Memory B cell (primary cell): ENCODE measurements at regions not wholly inside any gene's neighbourhood (a gene's known extent, or its start where the extent isn't known, plus 50 kb on each side); places are given as distances from the start of the nearest gene placed in this dataset.
"Not testable (repeated sequence)": the region's sequence is repeated elsewhere in the genome, so short reads cannot be mapped to it uniquely, and the experiment has no call there.

ENCODE experiments used
- ATAC-seq: fragments of 150-1000 bp; cut with Tn5 transposase; 2 replicates; pipeline ENCODE4 v1.10.0; 2021; ENCODE audit warnings: low read depth, mild to moderate bottlenecking, moderate library complexity
- DNase-seq, 2 donors: peaks; one replicate each; pipeline ENCODE4 v3.0.0; 2022; ENCODE audit warnings: low spot score in 2 of 2
- H3K27ac Mint-ChIP-seq: one replicate; pipeline ENCODE4 v1.8.0; 2022; ENCODE audit warnings: mild to moderate bottlenecking, moderate library complexity, mixed read lengths
- H3K27me3 Mint-ChIP-seq: one replicate; pipeline ENCODE4 v1.8.0; 2022; ENCODE audit warnings: mixed read lengths
- H3K36me3 Mint-ChIP-seq: one replicate; pipeline ENCODE4 v1.8.0; 2022; ENCODE audit warnings: mild to moderate bottlenecking, mixed read lengths
- H3K4me1 Mint-ChIP-seq: one replicate; pipeline ENCODE4 v1.8.0; 2022; ENCODE audit warnings: mixed read lengths
- H3K4me3 Mint-ChIP-seq: one replicate; pipeline ENCODE4 v1.8.0; 2022; ENCODE audit warnings: mild to moderate bottlenecking, moderate library complexity, mixed read lengths
- H3K9me3 Mint-ChIP-seq: one replicate; pipeline ENCODE4 v1.8.0; 2022; ENCODE audit warnings: mixed read lengths

DNA sequence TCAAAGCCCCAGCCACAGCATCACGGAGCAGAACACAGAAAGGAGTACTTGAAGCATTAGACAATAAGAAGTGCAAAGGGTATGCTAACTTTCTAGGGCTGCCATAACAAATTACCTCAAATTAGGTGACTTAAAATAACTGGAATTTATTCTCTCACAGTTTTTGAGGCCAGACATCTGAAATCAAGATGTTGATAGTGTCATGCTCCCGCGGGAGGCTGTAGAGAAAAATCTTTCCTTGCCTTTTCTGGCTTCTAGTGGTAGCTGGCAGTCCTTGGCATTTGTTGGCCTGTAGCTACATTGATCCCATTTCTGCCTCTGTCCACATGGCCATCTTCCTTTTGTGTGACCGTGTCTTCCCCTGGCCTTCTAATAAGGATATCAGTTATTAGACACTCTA lies 51.9 kb upstream of the SPDL1 start:
- Mint-ChIP-seq H3K27ac (no peak overlapping the region), H3K4me3 (no peak overlapping the region), H3K9me3 (peaks cover 6% of the 10 kb centered on the region), H3K4me1 (no peaks in the 10 kb centered on the region), H3K36me3 (peaks cover 2% of the 10 kb centered on the region), H3K27me3 (peaks cover 15% of the 10 kb centered on the region)
- DNase-seq (no peak), ATAC-seq (no peak)

DNA sequence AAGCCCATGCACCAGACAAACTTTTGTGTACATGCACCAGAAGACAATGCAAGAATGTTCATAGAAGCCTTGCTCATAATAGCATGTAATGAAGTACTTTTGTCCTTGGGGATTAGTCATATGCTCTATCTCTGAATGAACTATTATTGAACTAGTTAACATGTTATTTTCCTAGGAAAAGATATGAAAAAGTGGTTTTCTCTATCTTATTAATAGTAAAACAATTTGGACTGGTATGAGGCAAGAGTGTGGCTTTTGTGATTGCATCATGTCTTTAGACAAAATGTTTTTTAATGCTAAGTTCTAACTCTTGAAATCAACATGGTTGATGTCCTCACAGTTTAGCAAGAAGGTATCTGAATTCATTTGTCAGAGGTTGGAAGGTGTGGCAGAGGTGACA lies 55.7 kb upstream of the SPDL1 start:
- DNase-seq (no peak), ATAC-seq (no peak)
- Mint-ChIP-seq H3K27ac (no peak overlapping the region), H3K4me3 (no peak overlapping the region), H3K27me3 (peaks cover 22% of the 10 kb centered on the region), H3K36me3 (peaks cover 2% of the 10 kb centered on the region), H3K9me3 (peaks cover 7% of the 10 kb centered on the region), H3K4me1 (no peaks in the 10 kb centered on the region)

DNA sequence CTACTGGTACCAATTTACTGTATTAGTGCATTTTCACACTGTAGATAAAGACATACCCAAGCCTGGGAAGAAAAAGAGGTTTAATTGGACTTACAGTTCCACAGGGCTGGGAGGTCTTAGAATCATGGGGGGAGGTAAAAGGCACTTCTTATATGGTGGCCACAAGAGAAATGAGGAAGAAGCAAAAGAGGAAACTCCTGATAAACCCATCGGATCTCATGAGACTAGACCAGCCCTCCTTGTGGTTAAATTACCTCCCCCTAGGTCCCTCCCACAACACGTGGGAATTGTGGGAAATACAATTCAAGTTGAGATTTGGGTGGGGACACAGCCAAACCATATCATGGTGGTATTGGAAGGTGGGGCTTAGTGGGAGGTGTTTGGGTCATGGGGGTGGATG lies 56.5 kb upstream of the SPDL1 start:
- Mint-ChIP-seq H3K27me3 (peaks cover 22% of the 10 kb centered on the region), H3K4me1 (no peaks in the 10 kb centered on the region), H3K4me3 (no peak overlapping the region), H3K9me3 (peaks cover 5% of the 10 kb centered on the region), H3K36me3 (no peaks in the 10 kb centered on the region), H3K27ac (no peak overlapping the region)
- ATAC-seq = no peak
- no peak for DNase-seq

DNA sequence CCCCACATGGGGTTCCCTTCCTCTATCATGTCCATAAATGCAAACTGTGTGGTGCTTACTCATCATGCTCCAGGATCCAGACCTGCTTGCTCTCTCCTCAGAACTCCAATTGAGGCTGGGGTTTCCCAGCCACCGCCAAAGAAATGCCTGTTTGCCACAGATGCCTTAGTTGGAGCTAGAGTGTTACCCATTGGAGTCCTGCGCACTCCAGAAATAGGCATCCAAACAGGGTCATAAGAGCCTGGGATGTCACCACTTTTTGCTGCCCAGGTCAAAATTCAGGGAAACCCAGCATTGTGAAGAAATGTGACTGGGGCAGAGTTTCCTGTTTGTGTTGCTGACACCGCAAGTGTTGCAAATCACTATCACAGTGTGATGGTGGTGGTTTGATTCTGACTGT lies 60.7 kb upstream of the SPDL1 start:
- Mint-ChIP-seq H3K27me3 (peaks cover 19% of the 10 kb centered on the region), H3K4me1 (no peaks in the 10 kb centered on the region), H3K36me3 (no peaks in the 10 kb centered on the region), H3K4me3 (no peak overlapping the region), H3K9me3 (peaks cover 8% of the 10 kb centered on the region), H3K27ac (no peak overlapping the region)
- no peak for DNase-seq
- ATAC-seq = no peak

DNA sequence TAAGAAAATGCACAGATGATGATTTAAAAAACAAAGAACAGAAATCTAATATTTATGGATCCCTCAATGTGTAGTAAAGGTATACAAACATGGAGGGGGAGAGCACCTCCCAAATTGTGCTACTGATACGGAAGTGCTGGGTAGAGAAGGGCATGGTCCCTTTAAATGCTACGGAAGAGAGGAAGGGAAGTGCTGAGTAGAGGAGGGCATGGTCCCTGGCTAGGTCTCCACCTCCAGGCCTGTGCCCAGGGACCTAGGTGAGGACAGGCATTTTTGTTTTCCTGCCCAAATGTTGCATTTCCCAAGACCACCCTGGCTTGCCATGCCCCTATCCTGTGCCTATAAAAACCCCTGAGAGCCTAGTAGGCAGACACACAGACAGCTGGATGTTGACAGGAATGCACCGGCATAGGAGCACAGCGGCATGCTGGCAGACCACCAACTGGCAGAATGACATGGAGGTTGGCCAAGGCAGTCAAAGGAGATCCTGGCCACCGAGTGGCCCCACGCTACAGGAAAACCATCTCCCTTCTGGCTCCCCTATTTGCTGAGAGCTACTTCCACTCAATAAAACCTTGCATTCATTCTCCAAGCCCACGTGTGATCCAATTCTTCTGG lies 62.1 kb upstream of the SPDL1 start:
- no peak overlapping the region for H3K27ac Mint-ChIP-seq
- peaks cover 20% of the 10 kb centered on the region for H3K27me3 Mint-ChIP-seq
- no peak overlapping the region for H3K4me3 Mint-ChIP-seq
- DNase-seq (no peak), ATAC-seq (no peak)
- peaks cover 3% of the 10 kb centered on the region for H3K9me3 Mint-ChIP-seq
- H3K4me1 Mint-ChIP-seq = no peaks in the 10 kb centered on the region
- no peaks in the 10 kb centered on the region for H3K36me3 Mint-ChIP-seq

DNA sequence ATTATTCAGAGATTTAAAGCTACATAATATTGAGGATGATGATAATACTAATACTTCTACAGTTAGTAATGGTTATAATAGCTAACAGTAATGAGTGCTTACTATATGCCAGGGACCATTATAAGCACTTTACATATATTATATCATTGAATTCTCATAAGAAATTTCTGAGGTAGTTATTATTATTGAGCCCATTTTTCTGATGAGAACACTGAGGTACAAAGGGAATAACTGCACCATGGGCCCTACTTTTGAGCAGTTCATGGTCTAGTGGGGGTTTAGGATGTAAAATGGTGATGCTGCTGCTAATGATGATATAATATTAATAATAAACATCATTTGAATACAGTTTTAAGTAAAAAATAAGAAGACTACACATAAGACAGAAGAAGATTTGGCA lies 64.2 kb upstream of the SPDL1 start:
- H3K9me3 Mint-ChIP-seq = peaks cover 3% of the 10 kb centered on the region
- peaks cover 18% of the 10 kb centered on the region for H3K27me3 Mint-ChIP-seq

DNA sequence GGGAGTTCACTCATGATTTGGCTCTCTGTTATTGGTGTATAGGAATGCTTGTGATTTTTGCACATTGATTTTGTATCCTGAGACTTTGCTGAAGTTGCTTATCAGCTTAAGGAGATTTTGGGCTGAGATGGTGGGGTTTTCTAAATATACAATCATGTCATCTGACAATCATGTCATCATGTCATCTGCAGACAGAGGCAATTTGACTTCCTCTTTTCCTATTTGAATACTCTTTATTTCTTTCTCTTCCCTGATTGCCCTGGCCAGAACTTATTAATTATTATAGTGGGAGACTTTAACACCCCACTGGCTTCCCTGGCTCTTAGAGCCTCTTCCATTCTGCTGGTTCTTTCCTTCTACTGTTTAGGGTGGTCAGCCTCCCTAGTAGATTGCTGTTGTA lies 64.8 kb upstream of the SPDL1 start:
- not testable (repeated sequence) for ATAC-seq, DNase-seq, H3K4me3 Mint-ChIP-seq, H3K4me1 Mint-ChIP-seq, H3K27ac Mint-ChIP-seq, H3K36me3 Mint-ChIP-seq, H3K9me3 Mint-ChIP-seq
- H3K27me3 Mint-ChIP-seq = peaks cover 18% of the 10 kb centered on the region

More for the DNA sequence above, 64.2 kb upstream of the SPDL1 start:
- H3K36me3 Mint-ChIP-seq = no peaks in the 10 kb centered on the region
- no peak overlapping the region for H3K27ac Mint-ChIP-seq
- H3K4me3 Mint-ChIP-seq = no peak overlapping the region
- H3K4me1 Mint-ChIP-seq = no peaks in the 10 kb centered on the region
- DNase-seq (no peak), ATAC-seq (no peak)

DNA sequence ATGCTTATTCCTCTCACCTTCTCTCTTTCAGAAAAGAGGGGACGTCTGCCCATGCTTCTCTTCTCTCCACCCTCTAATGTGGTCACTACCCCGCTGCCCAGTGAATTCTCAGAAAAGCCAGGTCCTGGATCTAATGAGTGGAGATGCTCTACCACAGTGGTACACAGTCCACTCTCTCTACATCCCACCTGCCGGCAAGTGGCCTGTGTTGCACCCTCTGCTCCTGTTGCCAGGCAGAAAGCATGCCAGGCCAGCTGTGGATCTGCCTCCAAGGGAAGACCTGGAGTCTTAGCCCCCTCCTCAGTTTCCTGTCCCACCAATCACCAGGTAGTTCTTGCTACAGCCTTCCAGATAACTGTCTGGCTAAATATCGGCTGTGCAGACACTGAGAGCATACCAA lies 71.2 kb upstream of the SPDL1 start:
- H3K4me1 Mint-ChIP-seq = no peaks in the 10 kb centered on the region
- H3K36me3 Mint-ChIP-seq = no peaks in the 10 kb centered on the region
- peaks cover 4% of the 10 kb centered on the region for H3K27me3 Mint-ChIP-seq
- DNase-seq (no peak), ATAC-seq (no peak)
- no peak overlapping the region for H3K4me3 Mint-ChIP-seq
- no peak overlapping the region for H3K27ac Mint-ChIP-seq
- H3K9me3 Mint-ChIP-seq = peaks cover 1% of the 10 kb centered on the region

DNA sequence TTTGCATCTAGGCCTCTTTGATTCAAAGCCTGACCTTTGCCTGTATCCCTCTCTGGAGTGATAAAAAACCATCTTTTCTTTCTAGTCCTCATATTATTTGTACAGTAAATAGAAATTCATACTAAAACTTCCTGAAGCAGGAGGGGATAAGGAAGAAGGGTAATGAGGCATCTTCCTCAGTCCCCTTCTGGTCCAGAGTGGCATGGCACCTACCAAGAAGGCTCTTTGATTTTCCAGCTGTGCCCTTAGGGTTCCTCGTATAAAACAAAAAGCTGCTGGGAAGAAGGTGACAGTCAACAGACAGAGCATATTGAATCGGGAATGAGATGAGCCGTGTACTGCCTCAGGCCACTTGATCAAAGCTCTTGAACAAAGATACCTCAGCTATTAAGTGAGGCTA lies 71.9 kb upstream of the SPDL1 start:
- peaks cover 1% of the 10 kb centered on the region for H3K9me3 Mint-ChIP-seq
- no peak overlapping the region for H3K27ac Mint-ChIP-seq
- ATAC-seq = no peak

DNA sequence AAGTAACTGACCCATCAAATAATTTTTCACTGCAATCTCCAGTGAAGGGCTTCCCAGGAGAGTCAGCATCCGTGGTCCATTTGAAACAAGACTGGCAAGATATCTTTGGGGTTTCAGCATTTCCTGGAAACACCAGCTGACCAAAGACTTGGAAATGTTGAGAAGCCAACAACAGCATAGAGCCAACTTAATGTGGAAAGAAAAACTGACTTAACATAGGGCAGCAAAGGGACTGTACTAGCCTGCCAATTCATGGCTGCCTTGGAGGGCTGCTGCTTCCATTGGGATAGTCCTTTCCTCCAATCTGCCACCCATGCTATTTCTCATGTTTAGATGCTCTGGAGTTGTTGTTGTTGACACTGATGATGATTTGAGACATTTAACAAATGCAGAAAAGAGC lies 76.5 kb upstream of the SPDL1 start:
- Mint-ChIP-seq H3K4me1 (no peaks in the 10 kb centered on the region), H3K9me3 (peaks cover 4% of the 10 kb centered on the region), H3K4me3 (no peak overlapping the region), H3K27ac (no peak overlapping the region), H3K36me3 (no peaks in the 10 kb centered on the region), H3K27me3 (peaks cover 7% of the 10 kb centered on the region)
- DNase-seq = no peak
- ATAC-seq = no peak

More for the DNA sequence above, 71.9 kb upstream of the SPDL1 start:
- H3K4me3 Mint-ChIP-seq = no peak overlapping the region
- H3K36me3 Mint-ChIP-seq = no peaks in the 10 kb centered on the region
- DNase-seq = no peak
- H3K27me3 Mint-ChIP-seq = peaks cover 2% of the 10 kb centered on the region
- no peaks in the 10 kb centered on the region for H3K4me1 Mint-ChIP-seq

DNA sequence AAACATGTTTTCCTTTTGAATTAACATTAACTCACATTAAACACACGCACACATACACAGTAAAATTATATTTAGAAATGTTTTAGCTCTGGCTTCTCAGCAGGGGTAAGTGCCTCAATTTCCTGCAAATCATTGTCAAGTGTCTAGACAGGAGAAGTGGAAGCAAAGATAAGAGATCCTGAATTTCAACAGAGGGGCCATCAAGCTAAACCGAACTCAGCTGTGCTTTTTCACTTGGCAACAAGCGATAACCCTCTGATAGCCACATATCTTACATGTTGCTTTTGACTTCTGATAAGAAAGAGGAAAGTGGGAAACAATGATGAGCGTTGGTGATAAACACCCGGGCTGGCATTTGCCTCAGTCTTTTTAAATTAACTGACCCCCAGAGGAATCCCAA lies 79.7 kb upstream of the SPDL1 start:
- H3K4me1 Mint-ChIP-seq = no peaks in the 10 kb centered on the region
- no peak for ATAC-seq
- no peaks in the 10 kb centered on the region for H3K36me3 Mint-ChIP-seq

DNA sequence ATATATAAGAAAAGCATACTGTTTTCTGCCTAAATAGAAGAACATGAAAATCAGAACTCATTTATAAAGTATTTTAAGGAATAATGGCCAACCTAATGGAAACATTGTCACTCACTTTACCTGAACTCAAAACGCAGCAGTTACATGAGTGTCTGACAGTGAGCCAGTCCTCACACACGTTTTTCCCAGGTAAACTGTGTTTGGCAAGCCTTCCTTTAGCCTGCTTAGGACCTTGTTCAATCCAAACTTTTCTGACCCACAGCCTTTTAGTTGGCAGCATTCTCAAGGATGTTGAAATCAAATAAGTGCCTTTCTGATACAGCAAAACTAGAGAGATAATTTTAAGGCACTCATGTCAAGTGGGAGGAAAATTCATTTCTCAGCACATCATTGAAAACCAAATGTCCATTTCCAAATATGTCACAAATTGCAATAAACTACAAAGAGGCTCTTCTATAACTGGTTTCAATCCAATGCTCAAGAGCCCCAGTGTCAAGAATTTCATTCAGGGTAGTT lies 83.5 kb upstream of the SPDL1 start:
- Mint-ChIP-seq H3K27me3 (peaks cover 2% of the 10 kb centered on the region), H3K27ac (no peak overlapping the region), H3K36me3 (no peaks in the 10 kb centered on the region), H3K4me3 (no peak overlapping the region), H3K4me1 (no peaks in the 10 kb centered on the region), H3K9me3 (no peaks in the 10 kb centered on the region)
- ATAC-seq = no peak
- no peak for DNase-seq

More for the DNA sequence above, 79.7 kb upstream of the SPDL1 start:
- peaks cover 7% of the 10 kb centered on the region for H3K27me3 Mint-ChIP-seq
- H3K9me3 Mint-ChIP-seq = peaks cover 4% of the 10 kb centered on the region
- H3K27ac Mint-ChIP-seq = no peak overlapping the region
- no peak for DNase-seq
- H3K4me3 Mint-ChIP-seq = no peak overlapping the region

DNA sequence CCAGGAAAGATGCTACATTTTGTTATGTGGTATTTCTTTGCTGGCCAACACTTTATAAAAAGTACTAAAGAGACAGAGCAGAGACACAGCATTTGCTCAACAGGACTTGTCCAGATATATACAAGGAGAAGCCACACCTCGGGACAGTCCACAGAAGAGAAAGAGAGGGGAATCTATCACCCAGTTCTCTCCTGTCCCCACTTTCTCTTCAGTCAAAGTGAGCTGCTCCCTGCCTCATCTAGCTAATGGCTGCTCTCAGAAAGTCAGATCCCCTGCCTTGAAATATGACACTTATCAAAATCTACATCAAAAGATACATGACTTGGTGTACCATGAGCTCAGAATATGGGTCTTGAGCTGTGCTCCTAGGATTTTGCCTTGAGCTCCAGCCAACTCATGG lies 86.7 kb upstream of the SPDL1 start:
- Mint-ChIP-seq H3K4me3 (no peak overlapping the region), H3K36me3 (no peaks in the 10 kb centered on the region), H3K9me3 (peaks cover 3% of the 10 kb centered on the region), H3K4me1 (no peaks in the 10 kb centered on the region), H3K27me3 (peaks cover 2% of the 10 kb centered on the region), H3K27ac (no peak overlapping the region)
- ATAC-seq (no peak), DNase-seq (no peak)

DNA sequence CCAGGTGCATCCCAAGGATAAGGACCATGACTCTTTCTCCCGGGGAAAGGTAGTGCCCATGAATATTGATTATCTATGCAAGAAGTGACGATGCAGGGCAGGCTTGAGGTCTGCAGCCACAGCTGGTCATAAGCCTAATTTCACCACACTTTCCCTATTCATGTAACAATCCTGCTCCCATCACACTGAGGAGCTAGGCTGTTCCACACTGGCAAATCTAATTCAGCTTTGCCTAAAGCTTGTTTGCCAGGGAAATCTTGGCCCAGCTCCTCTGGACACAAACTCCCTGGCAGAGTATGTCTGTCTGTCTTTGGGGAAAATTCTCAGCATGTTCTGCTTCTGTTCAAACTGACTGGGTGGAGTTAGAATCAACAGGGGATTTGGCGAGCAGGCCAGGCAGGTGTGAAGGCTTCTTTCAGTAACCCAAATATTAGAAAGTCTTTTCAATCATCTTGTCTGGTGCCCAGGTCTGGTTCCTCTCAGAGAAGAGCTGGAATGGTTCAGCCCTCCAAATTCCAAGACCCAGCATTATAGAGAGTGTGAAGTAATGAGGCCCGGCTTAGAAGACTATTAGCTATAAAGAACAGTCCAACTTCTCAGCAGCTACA lies 88.5 kb upstream of the SPDL1 start:
- H3K9me3 Mint-ChIP-seq = peaks cover 3% of the 10 kb centered on the region
- DNase-seq (no peak), ATAC-seq (no peak)
- H3K27ac Mint-ChIP-seq = no peak overlapping the region
- H3K4me3 Mint-ChIP-seq = no peak overlapping the region
- no peaks in the 10 kb centered on the region for H3K36me3 Mint-ChIP-seq
- no peaks in the 10 kb centered on the region for H3K4me1 Mint-ChIP-seq
- peaks cover 3% of the 10 kb centered on the region for H3K27me3 Mint-ChIP-seq

DNA sequence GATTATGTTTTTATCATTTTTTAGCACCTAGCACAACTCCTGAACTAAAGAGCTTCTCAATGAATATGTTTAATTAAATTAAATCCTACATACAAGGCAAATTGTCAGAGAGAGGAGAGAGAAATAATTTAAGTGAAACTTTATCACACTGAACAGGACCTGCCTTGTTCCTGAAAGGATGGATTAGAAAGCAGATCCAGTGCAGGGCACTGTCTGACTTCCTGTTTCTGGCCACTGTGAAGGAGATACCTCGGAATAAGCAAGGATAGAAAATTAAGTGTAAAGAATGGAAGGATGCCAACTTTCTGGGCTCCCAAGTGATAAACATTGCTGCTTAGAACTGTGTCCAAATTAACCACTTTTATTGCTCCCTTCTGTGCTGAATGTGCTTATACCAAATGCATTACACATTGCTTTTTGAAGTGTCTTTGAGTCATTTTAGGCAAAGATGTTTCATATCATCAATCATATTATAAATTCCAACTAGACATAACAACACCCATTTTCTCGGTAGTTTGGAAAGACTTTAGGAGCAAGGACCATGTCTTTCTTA lies 89.1 kb upstream of the SPDL1 start:
- no peak for DNase-seq
- H3K27ac Mint-ChIP-seq = no peak overlapping the region

More for the DNA sequence above, 89.1 kb upstream of the SPDL1 start:
- no peaks in the 10 kb centered on the region for H3K4me1 Mint-ChIP-seq
- no peak overlapping the region for H3K4me3 Mint-ChIP-seq
- no peaks in the 10 kb centered on the region for H3K36me3 Mint-ChIP-seq
- peaks cover 5% of the 10 kb centered on the region for H3K27me3 Mint-ChIP-seq
- peaks cover 3% of the 10 kb centered on the region for H3K9me3 Mint-ChIP-seq
- ATAC-seq = no peak
